ENCODE measurements at regions not wholly inside any gene's neighbourhood (a gene's known extent, or its start where the extent isn't known, plus 50 kb on each side); places are given as distances from the start of the nearest gene placed in this dataset.

GRCh38 chr5:57938174-57938557 lies 455.6 kb upstream of the ACTBL2 start:
- no peak for DNase-seq (ENCODE audit: low spot score)
- ChIA-PET POLR2A (ENCODE audit: low non-redundant PET) (no interaction called here), CTCF (no interaction called here)
- BruUV-seq (replicated peaks): no TSS peak
- TF ChIP-seq EZH2 (IDR thresholded peaks at IDR 0.05; ENCODE audit: borderline replicate concordance, low read depth, low read length, poor library complexity, severe bottlenecking) (no peak), CTCF (conservative IDR thresholded peaks at IDR 0.05; ENCODE audit: low read depth, low read length) (no peak)
- H3K9me3 ChIP-seq (ENCODE audit: low read depth, low read length, poor library complexity, severe bottlenecking): no peaks in the 10 kb centered on the region
- no peaks in the 10 kb centered on the region for H3K36me3 ChIP-seq (ENCODE audit: insufficient read depth, low read length, poor library complexity, severe bottlenecking)
- intact Hi-C loops (cut with micrococcal nuclease; ENCODE audit: unreplicated experiment): no loop called here
- H3K4me3 ChIP-seq (ENCODE audit: low read depth, low read length, poor library complexity, severe bottlenecking): no peak overlapping the region
- no peaks in the 10 kb centered on the region for H3K4me1 ChIP-seq (ENCODE audit: insufficient read depth, low read length, poor library complexity, severe bottlenecking)
- H3K27ac ChIP-seq (ENCODE audit: low read depth, low read length, poor library complexity, severe bottlenecking): no peak overlapping the region
- H3K27me3 ChIP-seq (replicated peaks; ENCODE audit: insufficient read depth, low read depth, low read length, poor library complexity): no peaks in the 10 kb centered on the region

- Histone ChIP-seq H3K27ac (ENCODE audit: low read depth, low read length, poor library complexity, severe bottlenecking) (no peak overlapping the region), H3K4me3 (ENCODE audit: low read depth, low read length, poor library complexity, severe bottlenecking) (no peak overlapping the region), H3K4me1 (ENCODE audit: insufficient read depth, low read length, poor library complexity, severe bottlenecking) (no peaks in the 10 kb centered on the region), H3K27me3 (replicated peaks; ENCODE audit: insufficient read depth, low read depth, low read length, poor library complexity) (no peaks in the 10 kb centered on the region), H3K9me3 (ENCODE audit: low read depth, low read length, poor library complexity, severe bottlenecking) (no peaks in the 10 kb centered on the region), H3K36me3 (ENCODE audit: insufficient read depth, low read length, poor library complexity, severe bottlenecking) (no peaks in the 10 kb centered on the region)
- intact Hi-C loops (cut with micrococcal nuclease; ENCODE audit: unreplicated experiment): no loop called here
- DNase-seq (ENCODE audit: low spot score): no peak
- BruUV-seq (replicated peaks): no TSS peak
- TF ChIP-seq EZH2 (IDR thresholded peaks at IDR 0.05; ENCODE audit: borderline replicate concordance, low read depth, low read length, poor library complexity, severe bottlenecking): no peak
- no peak for TF ChIP-seq CTCF (conservative IDR thresholded peaks at IDR 0.05; ENCODE audit: low read depth, low read length)
- ChIA-PET POLR2A (ENCODE audit: low non-redundant PET) (no interaction called here), CTCF (no interaction called here)
Observed at GRCh38 chr5:57937501-57938173, 455.0 kb upstream of the ACTBL2 start.

GRCh38 chr5:57937025-57937424 lies 454.4 kb upstream of the ACTBL2 start:
- DNase-seq (ENCODE audit: low spot score): no peak
- no peaks in the 10 kb centered on the region for H3K27me3 ChIP-seq (replicated peaks; ENCODE audit: insufficient read depth, low read depth, low read length, poor library complexity)
- intact Hi-C loops (cut with micrococcal nuclease; ENCODE audit: unreplicated experiment): no loop called here
- no peak for TF ChIP-seq EZH2 (IDR thresholded peaks at IDR 0.05; ENCODE audit: borderline replicate concordance, low read depth, low read length, poor library complexity, severe bottlenecking)
- no peak for TF ChIP-seq CTCF (conservative IDR thresholded peaks at IDR 0.05; ENCODE audit: low read depth, low read length)
- no peak overlapping the region for H3K27ac ChIP-seq (ENCODE audit: low read depth, low read length, poor library complexity, severe bottlenecking)
- no peak overlapping the region for H3K4me3 ChIP-seq (ENCODE audit: low read depth, low read length, poor library complexity, severe bottlenecking)
- H3K9me3 ChIP-seq (ENCODE audit: low read depth, low read length, poor library complexity, severe bottlenecking): no peaks in the 10 kb centered on the region
- ChIA-PET CTCF (no interaction called here), POLR2A (ENCODE audit: low non-redundant PET) (no interaction called here)
- no peaks in the 10 kb centered on the region for H3K36me3 ChIP-seq (ENCODE audit: insufficient read depth, low read length, poor library complexity, severe bottlenecking)
- no TSS peak for BruUV-seq (replicated peaks)
- no peaks in the 10 kb centered on the region for H3K4me1 ChIP-seq (ENCODE audit: insufficient read depth, low read length, poor library complexity, severe bottlenecking)
